ENCODE measurements at regions not wholly inside any gene's neighbourhood (a gene's known extent, or its start where the extent isn't known, plus 50 kb on each side); places are given as distances from the start of the nearest gene placed in this dataset.

DNA sequence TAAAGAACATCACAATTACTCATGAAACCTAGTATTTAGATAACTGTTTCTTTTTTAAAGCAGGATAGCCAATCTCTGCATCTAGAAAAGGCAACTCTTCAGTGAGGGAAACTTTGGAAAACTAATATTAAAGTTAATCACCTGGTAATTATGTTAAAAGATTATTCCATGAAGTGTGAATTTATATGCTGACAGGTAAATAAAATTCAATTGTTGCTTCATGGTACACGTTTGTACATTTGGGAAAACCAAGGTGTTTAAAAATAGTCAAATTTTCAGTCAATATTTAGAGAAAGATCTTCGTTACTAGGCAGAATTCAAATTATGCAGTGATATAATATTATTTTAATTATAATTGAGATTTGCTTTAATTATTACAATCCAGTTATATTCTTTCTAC lies 100.1 kb upstream of the LRFN5 start:
- no peak overlapping the region for H3K4me3 ChIP-seq (ENCODE audit: low read length)
- TF ChIP-seq, protein P1, sequence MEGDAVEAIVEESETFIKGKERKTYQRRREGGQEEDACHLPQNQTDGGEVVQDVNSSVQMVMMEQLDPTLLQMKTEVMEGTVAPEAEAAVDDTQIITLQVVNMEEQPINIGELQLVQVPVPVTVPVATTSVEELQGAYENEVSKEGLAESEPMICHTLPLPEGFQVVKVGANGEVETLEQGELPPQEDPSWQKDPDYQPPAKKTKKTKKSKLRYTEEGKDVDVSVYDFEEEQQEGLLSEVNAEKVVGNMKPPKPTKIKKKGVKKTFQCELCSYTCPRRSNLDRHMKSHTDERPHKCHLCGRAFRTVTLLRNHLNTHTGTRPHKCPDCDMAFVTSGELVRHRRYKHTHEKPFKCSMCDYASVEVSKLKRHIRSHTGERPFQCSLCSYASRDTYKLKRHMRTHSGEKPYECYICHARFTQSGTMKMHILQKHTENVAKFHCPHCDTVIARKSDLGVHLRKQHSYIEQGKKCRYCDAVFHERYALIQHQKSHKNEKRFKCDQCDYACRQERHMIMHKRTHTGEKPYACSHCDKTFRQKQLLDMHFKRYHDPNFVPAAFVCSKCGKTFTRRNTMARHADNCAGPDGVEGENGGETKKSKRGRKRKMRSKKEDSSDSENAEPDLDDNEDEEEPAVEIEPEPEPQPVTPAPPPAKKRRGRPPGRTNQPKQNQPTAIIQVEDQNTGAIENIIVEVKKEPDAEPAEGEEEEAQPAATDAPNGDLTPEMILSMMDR (conservative IDR thresholded peaks at IDR 0.05; ENCODE audit: low read length) = no peak
- DNase-seq (ENCODE audit: low read depth) = no peak

DNA sequence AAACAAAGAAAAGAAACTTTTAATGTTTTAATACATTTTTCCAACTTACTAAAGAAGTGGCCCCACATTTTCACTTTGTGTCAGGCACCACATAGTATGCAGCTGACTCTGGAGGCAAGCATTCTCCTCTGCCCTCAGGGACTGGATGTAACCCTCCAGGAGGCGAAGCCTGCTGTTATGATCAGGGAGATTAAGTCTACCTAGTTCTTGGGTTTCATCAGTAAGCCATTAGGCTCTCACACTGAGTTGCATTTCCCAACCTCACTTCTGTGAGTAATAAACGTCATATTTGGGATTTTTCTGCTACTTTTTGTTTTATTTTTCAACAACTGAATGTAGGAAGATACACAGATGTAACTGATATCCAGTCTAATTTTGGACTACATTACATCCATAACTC lies 101.2 kb upstream of the LRFN5 start:
- no peak overlapping the region for H3K4me3 ChIP-seq (ENCODE audit: low read length)
- TF ChIP-seq, protein P1 (conservative IDR thresholded peaks at IDR 0.05; ENCODE audit: low read length) = no peak
- no peak for DNase-seq (ENCODE audit: low read depth)

DNA sequence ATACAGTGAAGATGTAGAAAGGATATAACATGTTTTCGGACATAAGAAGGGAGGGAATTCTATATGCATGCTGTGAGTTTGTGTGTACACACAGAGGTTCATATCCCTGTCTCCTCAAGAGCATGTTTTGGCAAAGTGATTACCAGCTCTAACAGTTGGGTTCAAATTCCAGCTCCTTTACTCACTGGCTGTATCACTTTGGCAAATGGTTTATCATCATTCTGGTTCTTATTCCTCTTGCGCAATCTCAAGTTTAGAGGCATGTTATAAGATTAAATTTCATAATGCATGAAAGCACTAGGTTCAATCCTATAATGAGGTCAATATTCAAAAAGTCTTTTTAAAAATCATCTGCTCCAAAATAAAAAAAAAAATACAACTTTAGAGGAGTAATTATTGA lies 107.7 kb upstream of the LRFN5 start:
- DNase-seq (ENCODE audit: low read depth) = no peak
- TF ChIP-seq, protein P1 (conservative IDR thresholded peaks at IDR 0.05; ENCODE audit: low read length) = no peak
- no peak overlapping the region for H3K4me3 ChIP-seq (ENCODE audit: low read length)

DNA sequence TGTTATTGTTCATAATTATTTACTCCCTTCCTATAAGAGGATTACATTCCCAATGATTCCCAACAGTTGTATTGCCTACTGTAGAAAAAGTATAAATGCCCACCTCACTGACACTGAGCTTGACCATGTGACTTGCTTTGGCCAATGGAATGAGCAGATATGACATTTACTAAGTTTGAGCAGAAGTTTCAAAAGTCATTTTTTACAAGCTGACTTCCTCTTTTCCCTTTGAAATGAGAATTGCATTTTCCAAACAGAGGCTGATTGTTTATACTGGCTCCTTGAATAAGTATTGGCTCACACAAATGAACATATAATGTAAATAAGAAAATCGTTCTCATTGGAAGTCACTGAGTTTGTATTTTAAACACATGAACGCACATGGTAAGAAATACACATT lies 116.4 kb upstream of the LRFN5 start:
- no peak for DNase-seq (ENCODE audit: low read depth)
- TF ChIP-seq, protein P1 (conservative IDR thresholded peaks at IDR 0.05; ENCODE audit: low read length) = no peak
- no peak overlapping the region for H3K4me3 ChIP-seq (ENCODE audit: low read length)

DNA sequence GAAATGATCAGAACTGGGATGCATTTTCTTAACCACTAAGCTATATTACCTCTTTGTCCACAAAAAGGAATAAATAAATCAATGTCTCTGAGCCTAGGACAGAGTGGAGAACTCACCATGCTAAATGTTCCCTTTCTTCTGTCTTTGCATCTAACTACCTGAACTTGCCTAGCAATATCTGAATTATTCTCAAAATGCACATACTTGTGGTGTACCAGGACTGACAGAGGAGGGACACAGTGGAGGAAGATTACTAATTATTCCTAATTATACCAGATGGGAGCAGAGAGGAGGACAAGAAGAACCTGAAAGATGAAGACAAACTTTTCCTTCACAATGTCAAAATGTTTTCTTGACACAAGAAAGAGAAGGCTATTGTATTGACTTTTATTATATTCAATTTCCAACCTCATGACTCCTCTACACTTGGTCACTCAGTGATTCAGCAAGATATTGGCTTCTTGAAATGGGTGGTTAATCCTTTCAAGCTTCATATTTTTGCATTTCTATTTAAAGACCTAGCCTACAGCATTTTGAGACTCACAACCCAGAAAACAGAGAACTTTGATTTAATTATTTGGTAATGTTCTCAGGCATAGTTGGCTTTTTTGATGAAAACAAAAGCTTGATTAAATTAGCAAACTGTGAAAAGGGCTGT lies 117.2 kb upstream of the LRFN5 start:
- no peak overlapping the region for H3K4me3 ChIP-seq (ENCODE audit: low read length)
- DNase-seq (ENCODE audit: low read depth) = no peak
- TF ChIP-seq, protein P1 (conservative IDR thresholded peaks at IDR 0.05; ENCODE audit: low read length) = no peak

DNA sequence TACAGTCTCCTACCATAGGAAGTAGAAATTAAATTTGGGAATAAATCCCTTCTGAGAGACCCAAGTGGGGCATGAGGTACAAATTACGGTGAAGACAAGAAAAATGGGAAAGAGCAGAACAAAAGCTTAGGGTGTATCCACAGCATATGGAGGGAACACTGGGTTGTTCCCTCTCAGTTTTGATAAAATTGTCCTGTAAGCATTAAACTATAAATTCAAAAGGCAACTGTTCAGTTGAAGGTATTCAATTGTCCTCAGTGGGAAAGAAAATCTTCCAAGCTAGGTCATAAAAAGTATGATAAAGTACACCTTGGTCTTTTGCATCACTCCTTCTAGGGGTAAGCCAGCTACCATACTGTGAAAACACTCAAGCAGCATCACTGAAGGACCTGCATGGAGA lies 118.3 kb upstream of the LRFN5 start:
- H3K4me3 ChIP-seq (ENCODE audit: low read length) = no peak overlapping the region
- TF ChIP-seq, protein P1 (conservative IDR thresholded peaks at IDR 0.05; ENCODE audit: low read length) = no peak
- no peak for DNase-seq (ENCODE audit: low read depth)

DNA sequence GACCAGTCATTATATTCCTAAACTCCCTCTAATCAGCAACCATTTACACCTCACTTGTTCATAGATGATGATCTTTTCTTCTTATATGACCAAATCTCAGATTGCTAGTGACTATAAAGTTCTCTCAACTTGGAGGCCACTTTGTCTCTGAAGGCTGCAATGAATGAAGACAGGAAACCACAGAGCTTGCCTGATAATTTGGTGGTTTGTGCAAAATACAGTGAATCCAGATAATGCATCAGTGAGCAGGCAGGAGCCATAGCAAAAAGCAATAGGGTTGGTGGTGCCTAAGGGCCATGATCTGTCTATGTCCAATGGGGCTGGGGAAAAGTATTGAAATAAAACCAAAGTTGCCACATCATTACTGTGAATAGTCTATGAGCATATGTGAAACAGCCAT lies 123.8 kb upstream of the LRFN5 start:
- H3K4me3 ChIP-seq (ENCODE audit: low read length) = no peak overlapping the region
- TF ChIP-seq, protein P1 (conservative IDR thresholded peaks at IDR 0.05; ENCODE audit: low read length) = no peak
- no peak for DNase-seq (ENCODE audit: low read depth)

Data from AG10803 (cell line).